GM18861 (cell line): ENCODE measurements at regions not wholly inside any gene's neighbourhood (a gene's known extent, or its start where the extent isn't known, plus 50 kb on each side); places are given as distances from the start of the nearest gene placed in this dataset.

ENCODE experiments used
- ATAC-seq: cut with Tn5 transposase; IDR thresholded peaks from one replicate; pipeline ENCODE4 v1.9.1; 2021; ENCODE audit not compliant: unreplicated experiment

- no peak for ATAC-seq
Observed at GRCh38 chr20:40806929-40807820, 118.1 kb upstream of the MAFB start.

- ATAC-seq = no peak
Observed at GRCh38 chr20:40807821-40808170, 118.8 kb upstream of the MAFB start.

GRCh38 chr20:40808936-40809335 lies 119.9 kb upstream of the MAFB start:
- ATAC-seq = no peak

GRCh38 chr20:40809361-40809760 lies 120.3 kb upstream of the MAFB start:
- ATAC-seq = no peak

GRCh38 chr20:40810332-40811000 lies 121.4 kb upstream of the MAFB start:
- no peak for ATAC-seq

- no peak for ATAC-seq
Observed at GRCh38 chr20:40811004-40811403, 122.0 kb upstream of the MAFB start.

- ATAC-seq = no peak
Observed at GRCh38 chr20:40811660-40812414, 122.8 kb upstream of the MAFB start.

- no peak for ATAC-seq
Observed at GRCh38 chr20:40812415-40812925, 123.4 kb upstream of the MAFB start.

GRCh38 chr20:40813029-40813431 lies 124.0 kb upstream of the MAFB start:
- ATAC-seq = no peak

- ATAC-seq = no peak
Observed at GRCh38 chr20:40813708-40814630, 124.9 kb upstream of the MAFB start.

GRCh38 chr20:40814631-40814960 lies 125.6 kb upstream of the MAFB start:
- no peak for ATAC-seq

GRCh38 chr20:40815156-40816038 lies 126.4 kb upstream of the MAFB start:
- no peak for ATAC-seq

GRCh38 chr20:40816039-40816352 lies 127.0 kb upstream of the MAFB start:
- no peak for ATAC-seq

- ATAC-seq = no peak
Observed at GRCh38 chr20:40821429-40821828, 132.4 kb upstream of the MAFB start.

- ATAC-seq = no peak
Observed at GRCh38 chr20:40826699-40827098, 137.7 kb upstream of the MAFB start.

- no peak for ATAC-seq
Observed at GRCh38 chr20:40835321-40835720, 146.3 kb upstream of the MAFB start.

GRCh38 chr20:40838509-40838908 lies 149.5 kb upstream of the MAFB start:
- ATAC-seq = no peak

GRCh38 chr20:40843251-40843650 lies 154.2 kb upstream of the MAFB start:
- ATAC-seq = no peak

GRCh38 chr20:40844332-40844731 lies 155.3 kb upstream of the MAFB start:
- no peak for ATAC-seq

- no peak for ATAC-seq
Observed at GRCh38 chr20:40848096-40848495, 159.1 kb upstream of the MAFB start.
